Panc1 (cell line): ENCODE measurements at regions not wholly inside any gene's neighbourhood (a gene's known extent, or its start where the extent isn't known, plus 50 kb on each side); places are given as distances from the start of the nearest gene placed in this dataset.

Source experiments
- ATAC-seq: fragments of 200-7000 bp; cut with Tn5 transposase; 2 replicates; pipeline ENCODE4 v1.9.1; 2020; ENCODE audit warnings: mild to moderate bottlenecking, moderate library complexity
- BruUV-seq: library from RNA; stranded (reverse); fragments of 400-500 nt; replicated peaks from 2 replicates; lab custom pipeline; 2021; lab: Mats Ljungman, UMichigan
- CTCF ChIA-PET: fragments of 300-600 bp; sonication (Branson Sonifier 250); formaldehyde crosslinking; loops from one replicate; lab custom pipeline; 2022; ENCODE audit warnings: antibody characterized with exemption; lab: Charles Lee
- POLR2A ChIA-PET: fragments of 300-600 bp; sonication (Branson Sonifier 250); formaldehyde crosslinking; loops from one replicate; lab custom pipeline; 2022; ENCODE audit warnings: antibody characterized with exemption; lab: Charles Lee
- DNase-seq: peaks from one replicate; pipeline ENCODE4 v3.0.0-alpha.2; 2010; ENCODE audit warnings: low read depth, low spot score
- H3K27ac ChIP-seq: 2 replicates; pipeline ENCODE4 v1.5.1; 2011; ENCODE audit warnings: mild to moderate bottlenecking, low read length, inconsistent platforms
- H3K27me3 ChIP-seq: fragments of 200-500 bp; sonication (Bioruptor generic); 2 replicates; pipeline ENCODE4 v1.6.0; 2014; ENCODE audit warnings: low read length, inconsistent platforms; ENCODE audit not compliant: control insufficient read depth, insufficient read depth
- H3K36me3 ChIP-seq: fragments of 200-500 bp; sonication (Bioruptor generic); 2 replicates; pipeline ENCODE4 v1.5.1; 2014; ENCODE audit warnings: inconsistent platforms, mild to moderate bottlenecking, low read length, moderate library complexity; ENCODE audit not compliant: control insufficient read depth, insufficient read depth
- H3K4me1 ChIP-seq: 2 replicates; pipeline ENCODE4 v1.5.1; 2011; ENCODE audit warnings: inconsistent platforms, mild to moderate bottlenecking, low read length, moderate library complexity; ENCODE audit not compliant: control insufficient read depth, insufficient read depth
- H3K4me3 ChIP-seq, 2 experiments: 2 replicates each; pipeline ENCODE4 v1.5.1; 2011 to 2012; ENCODE audit warnings: low read depth in 2 of 2, low read length in 2 of 2, mild to moderate bottlenecking in 2 of 2, inconsistent platforms in 1 of 2, moderate library complexity in 1 of 2
- H3K9me3 ChIP-seq: fragments of 200-500 bp; sonication (Bioruptor generic); 2 replicates; pipeline ENCODE4 v1.5.1; 2014; ENCODE audit warnings: low read depth, mild to moderate bottlenecking, inconsistent platforms, low read length, moderate library complexity; ENCODE audit not compliant: control insufficient read depth, insufficient read depth
- POLR2AphosphoS5 ChIP-seq: IDR thresholded peaks from 2 replicates; pipeline ENCODE4 v1.6.1; 2012; ENCODE audit warnings: mild to moderate bottlenecking, low read depth, low read length, moderate library complexity
- SIN3A ChIP-seq: IDR thresholded peaks from 2 replicates; pipeline ENCODE4 v1.6.1; 2012; ENCODE audit warnings: low read depth, mild to moderate bottlenecking, low read length, moderate library complexity, borderline replicate concordance; ENCODE audit not compliant: insufficient read depth
- TCF7L2 ChIP-seq: IDR thresholded peaks from 2 replicates; pipeline ENCODE4 v1.6.1; 2011; ENCODE audit warnings: mild to moderate bottlenecking, low read depth, low read length, inconsistent platforms
- in situ Hi-C: cut with HindIII; loops from 2 replicates; pipeline ENCODE4 v1.10.0; 2016; ENCODE audit warnings: low sequenced_read_pairs, low pct_unique_long_range_greater_than_20kb
- intact Hi-C: fragments of 100-400 bp; cut with micrococcal nuclease; formaldehyde crosslinking; loops from one replicate; pipeline ENCODE4 v1.10.0; 2022; ENCODE audit not compliant: unreplicated experiment
- TF ChIP-seq, protein P1 (sequence below): fragments of 450-650 bp; IDR thresholded peaks from 2 replicates; pipeline ENCODE4 v1.5.1; 2017; ENCODE audit warnings: mild to moderate bottlenecking
- TF ChIP-seq, protein P2 (sequence below), 2 experiments: IDR thresholded peaks; 2 replicates each; pipeline ENCODE4 v1.6.1; 2011 to 2012; ENCODE audit warnings: low read depth in 2 of 2, control low read depth in 1 of 2, low read length in 1 of 2, mild to moderate bottlenecking in 1 of 2, moderate library complexity in 1 of 2; ENCODE audit not compliant: insufficient read depth in 1 of 2

DNA sequence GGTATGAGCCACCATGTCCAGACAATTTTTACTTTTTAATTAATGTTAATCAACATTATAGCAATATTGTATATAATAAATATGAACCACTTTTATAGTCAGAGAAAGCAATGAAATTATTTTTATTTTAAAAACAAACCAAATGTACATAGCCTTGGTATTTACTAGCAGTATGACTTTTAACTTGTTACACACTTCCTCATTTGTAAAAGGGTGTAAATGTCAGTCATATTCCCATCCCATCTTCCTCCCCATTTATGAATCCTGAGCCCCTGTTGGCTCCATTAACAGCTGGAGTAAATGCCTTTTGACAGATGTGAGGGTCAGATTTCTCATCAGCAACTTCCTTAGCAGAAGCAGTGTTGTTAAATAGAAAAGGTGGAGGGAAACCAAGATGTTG, 179.6 kb upstream of the SPRY1 start:
- CTCF ChIA-PET = no interaction called here

DNA sequence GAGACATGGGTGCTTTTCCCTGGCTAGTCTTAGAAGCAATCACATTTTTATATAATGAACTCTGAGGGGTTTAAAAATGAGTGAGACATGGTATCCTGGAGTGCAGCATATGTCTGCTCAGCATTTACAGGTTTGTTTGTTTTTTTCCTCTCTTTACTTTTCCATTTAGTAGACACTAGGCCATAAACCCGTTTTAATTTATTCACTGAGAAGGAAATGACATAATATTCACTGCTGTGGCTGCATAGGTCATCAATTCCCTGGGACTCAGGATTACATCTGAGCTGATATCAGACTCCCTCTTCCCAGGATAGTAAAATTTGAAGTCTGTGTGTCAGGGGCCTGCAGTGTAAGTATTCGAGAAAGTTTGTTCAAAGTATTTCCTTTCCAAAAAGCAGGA, 178.9 kb upstream of the SPRY1 start:
- no TSS peak for BruUV-seq
- DNase-seq = no peak
- no peak overlapping the region for H3K4me3 ChIP-seq
- ATAC-seq = no peak
- no peak overlapping the region for H3K27ac ChIP-seq
- ChIA-PET CTCF (no interaction called here), POLR2A (no interaction called here)
- H3K4me1 ChIP-seq = no peaks in the 10 kb centered on the region
- in situ Hi-C loops = no loop called here
- no peaks in the 10 kb centered on the region for H3K36me3 ChIP-seq
- no peaks in the 10 kb centered on the region for H3K27me3 ChIP-seq
- H3K9me3 ChIP-seq = no peaks in the 10 kb centered on the region
- intact Hi-C loops = no loop called here
- TF ChIP-seq TCF7L2 (no peak), POLR2AphosphoS5 (no peak), SIN3A (no peak)
- TF ChIP-seq, protein P1, sequence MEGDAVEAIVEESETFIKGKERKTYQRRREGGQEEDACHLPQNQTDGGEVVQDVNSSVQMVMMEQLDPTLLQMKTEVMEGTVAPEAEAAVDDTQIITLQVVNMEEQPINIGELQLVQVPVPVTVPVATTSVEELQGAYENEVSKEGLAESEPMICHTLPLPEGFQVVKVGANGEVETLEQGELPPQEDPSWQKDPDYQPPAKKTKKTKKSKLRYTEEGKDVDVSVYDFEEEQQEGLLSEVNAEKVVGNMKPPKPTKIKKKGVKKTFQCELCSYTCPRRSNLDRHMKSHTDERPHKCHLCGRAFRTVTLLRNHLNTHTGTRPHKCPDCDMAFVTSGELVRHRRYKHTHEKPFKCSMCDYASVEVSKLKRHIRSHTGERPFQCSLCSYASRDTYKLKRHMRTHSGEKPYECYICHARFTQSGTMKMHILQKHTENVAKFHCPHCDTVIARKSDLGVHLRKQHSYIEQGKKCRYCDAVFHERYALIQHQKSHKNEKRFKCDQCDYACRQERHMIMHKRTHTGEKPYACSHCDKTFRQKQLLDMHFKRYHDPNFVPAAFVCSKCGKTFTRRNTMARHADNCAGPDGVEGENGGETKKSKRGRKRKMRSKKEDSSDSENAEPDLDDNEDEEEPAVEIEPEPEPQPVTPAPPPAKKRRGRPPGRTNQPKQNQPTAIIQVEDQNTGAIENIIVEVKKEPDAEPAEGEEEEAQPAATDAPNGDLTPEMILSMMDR = no peak
- TF ChIP-seq, protein P2, sequence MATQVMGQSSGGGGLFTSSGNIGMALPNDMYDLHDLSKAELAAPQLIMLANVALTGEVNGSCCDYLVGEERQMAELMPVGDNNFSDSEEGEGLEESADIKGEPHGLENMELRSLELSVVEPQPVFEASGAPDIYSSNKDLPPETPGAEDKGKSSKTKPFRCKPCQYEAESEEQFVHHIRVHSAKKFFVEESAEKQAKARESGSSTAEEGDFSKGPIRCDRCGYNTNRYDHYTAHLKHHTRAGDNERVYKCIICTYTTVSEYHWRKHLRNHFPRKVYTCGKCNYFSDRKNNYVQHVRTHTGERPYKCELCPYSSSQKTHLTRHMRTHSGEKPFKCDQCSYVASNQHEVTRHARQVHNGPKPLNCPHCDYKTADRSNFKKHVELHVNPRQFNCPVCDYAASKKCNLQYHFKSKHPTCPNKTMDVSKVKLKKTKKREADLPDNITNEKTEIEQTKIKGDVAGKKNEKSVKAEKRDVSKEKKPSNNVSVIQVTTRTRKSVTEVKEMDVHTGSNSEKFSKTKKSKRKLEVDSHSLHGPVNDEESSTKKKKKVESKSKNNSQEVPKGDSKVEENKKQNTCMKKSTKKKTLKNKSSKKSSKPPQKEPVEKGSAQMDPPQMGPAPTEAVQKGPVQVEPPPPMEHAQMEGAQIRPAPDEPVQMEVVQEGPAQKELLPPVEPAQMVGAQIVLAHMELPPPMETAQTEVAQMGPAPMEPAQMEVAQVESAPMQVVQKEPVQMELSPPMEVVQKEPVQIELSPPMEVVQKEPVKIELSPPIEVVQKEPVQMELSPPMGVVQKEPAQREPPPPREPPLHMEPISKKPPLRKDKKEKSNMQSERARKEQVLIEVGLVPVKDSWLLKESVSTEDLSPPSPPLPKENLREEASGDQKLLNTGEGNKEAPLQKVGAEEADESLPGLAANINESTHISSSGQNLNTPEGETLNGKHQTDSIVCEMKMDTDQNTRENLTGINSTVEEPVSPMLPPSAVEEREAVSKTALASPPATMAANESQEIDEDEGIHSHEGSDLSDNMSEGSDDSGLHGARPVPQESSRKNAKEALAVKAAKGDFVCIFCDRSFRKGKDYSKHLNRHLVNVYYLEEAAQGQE (IDR thresholded peaks at IDR 0.05; ENCODE audit: insufficient read depth in 1 of 2, low read depth in 2 of 2, low read length in 1 of 2) = no peak

More for the DNA sequence above, 179.6 kb upstream of the SPRY1 start:
- H3K27me3 ChIP-seq = no peaks in the 10 kb centered on the region
- no peak for ATAC-seq
- in situ Hi-C loops (no loop called here), intact Hi-C loops (no loop called here)
- no TSS peak for BruUV-seq
- H3K27ac ChIP-seq = no peak overlapping the region
- DNase-seq = no peak
- no peaks in the 10 kb centered on the region for H3K36me3 ChIP-seq
- no peaks in the 10 kb centered on the region for H3K9me3 ChIP-seq
- TF ChIP-seq SIN3A = no peak
- no peak for TF ChIP-seq TCF7L2
- no peak for TF ChIP-seq POLR2AphosphoS5
- TF ChIP-seq, protein P1 = no peak
- TF ChIP-seq, protein P2 (IDR thresholded peaks at IDR 0.05; ENCODE audit: insufficient read depth in 1 of 2, low read depth in 2 of 2, low read length in 1 of 2) = no peak
- H3K4me1 ChIP-seq = no peaks in the 10 kb centered on the region
- POLR2A ChIA-PET = no interaction called here
- H3K4me3 ChIP-seq = no peak overlapping the region
